Epithelial cell of esophagus (primary cell): ENCODE measurements at regions not wholly inside any gene's neighbourhood (a gene's known extent, or its start where the extent isn't known, plus 50 kb on each side); places are given as distances from the start of the nearest gene placed in this dataset.
"Not testable (repeated sequence)": the region's sequence is repeated elsewhere in the genome, so short reads cannot be mapped to it uniquely, and the experiment has no call there.

ENCODE experiments used
- DNase-seq: peaks from one replicate; pipeline ENCODE4 v3.0.0; 2010; ENCODE audit warnings: low read depth
- H3K4me3 ChIP-seq: 2 replicates; pipeline ENCODE4 v1.5.1; 2011; ENCODE audit warnings: mild to moderate bottlenecking, low read length, control low read depth
- TF ChIP-seq, protein P1 (sequence below): IDR thresholded peaks from 2 replicates; pipeline ENCODE4 v1.5.1; 2011; ENCODE audit warnings: low read depth, mild to moderate bottlenecking, low read length, control low read depth, inconsistent platforms; ENCODE audit not compliant: insufficient read depth; ENCODE audit errors: missing control alignments

DNA sequence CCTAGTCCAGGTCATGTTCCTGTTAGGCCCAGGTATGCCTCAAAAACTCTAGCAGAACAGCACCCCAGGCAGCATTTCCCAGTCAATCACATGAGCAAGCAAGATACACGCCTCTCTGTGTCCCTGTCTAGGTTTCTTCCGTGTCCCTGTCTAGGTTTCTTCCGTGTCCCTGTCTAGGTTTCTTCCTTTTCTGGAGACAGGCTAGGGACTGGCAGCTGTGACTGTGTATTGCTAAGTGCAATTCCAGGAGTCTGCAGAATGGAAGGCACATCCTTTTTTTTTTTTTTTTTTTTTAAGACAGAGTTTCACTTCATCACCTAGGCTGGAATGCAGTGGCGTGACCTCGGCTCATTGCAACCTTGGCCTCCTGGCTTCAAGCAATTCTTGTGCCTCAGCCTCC, 77.6 kb downstream of the SETD4 start:
- H3K4me3 ChIP-seq: no peak overlapping the region
- DNase-seq: peak; percentile 24
- TF ChIP-seq, protein P1, sequence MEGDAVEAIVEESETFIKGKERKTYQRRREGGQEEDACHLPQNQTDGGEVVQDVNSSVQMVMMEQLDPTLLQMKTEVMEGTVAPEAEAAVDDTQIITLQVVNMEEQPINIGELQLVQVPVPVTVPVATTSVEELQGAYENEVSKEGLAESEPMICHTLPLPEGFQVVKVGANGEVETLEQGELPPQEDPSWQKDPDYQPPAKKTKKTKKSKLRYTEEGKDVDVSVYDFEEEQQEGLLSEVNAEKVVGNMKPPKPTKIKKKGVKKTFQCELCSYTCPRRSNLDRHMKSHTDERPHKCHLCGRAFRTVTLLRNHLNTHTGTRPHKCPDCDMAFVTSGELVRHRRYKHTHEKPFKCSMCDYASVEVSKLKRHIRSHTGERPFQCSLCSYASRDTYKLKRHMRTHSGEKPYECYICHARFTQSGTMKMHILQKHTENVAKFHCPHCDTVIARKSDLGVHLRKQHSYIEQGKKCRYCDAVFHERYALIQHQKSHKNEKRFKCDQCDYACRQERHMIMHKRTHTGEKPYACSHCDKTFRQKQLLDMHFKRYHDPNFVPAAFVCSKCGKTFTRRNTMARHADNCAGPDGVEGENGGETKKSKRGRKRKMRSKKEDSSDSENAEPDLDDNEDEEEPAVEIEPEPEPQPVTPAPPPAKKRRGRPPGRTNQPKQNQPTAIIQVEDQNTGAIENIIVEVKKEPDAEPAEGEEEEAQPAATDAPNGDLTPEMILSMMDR: no peak

DNA sequence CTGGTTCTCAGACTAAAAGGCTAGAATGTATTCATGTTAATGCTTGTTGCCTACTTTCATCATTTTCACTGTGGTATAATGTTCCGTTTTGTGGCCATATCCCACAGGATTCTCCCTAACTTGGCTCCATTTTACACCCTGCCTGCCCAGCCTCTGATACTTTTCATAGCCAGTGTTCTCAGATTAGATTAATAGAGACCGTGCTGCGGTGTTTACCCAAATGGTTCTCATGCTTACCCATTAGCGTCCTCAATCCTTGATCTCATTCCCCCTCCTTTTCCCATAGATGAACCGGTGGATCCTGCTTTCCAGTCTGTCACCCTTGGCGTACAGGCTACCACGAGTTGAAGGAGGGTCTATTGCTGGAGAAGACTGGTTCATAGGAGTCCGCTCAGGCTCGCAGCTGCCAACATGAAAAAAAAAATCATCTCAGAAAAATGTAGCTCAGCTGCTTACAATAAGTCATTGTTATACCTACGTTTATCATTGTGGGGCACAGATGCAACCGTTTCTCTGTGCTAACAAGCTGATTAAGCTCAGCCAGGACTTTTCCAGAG, 78.7 kb downstream of the SETD4 start:
- TF ChIP-seq, protein P1: no peak
- peak; percentile 56 for DNase-seq
- no peak overlapping the region for H3K4me3 ChIP-seq

DNA sequence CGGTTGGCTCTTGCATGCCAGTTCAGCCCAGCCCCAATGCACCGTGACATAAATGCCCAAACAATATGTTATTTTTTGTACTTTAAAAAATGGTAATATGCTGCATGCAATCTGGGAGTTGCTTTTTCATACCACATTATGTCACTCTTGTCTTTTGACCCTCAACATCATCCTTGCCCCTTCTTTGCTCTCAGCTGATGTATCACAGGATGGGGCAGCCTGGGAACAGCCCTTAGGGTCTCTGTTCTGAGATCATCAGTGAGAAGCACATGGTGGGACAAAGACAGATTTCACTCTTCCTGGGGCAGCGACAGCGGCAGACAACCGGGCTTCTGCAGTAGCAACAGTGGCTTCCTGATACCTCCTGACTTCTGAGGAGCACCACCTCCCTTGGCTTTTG, 79.5 kb downstream of the SETD4 start:
- no peak for DNase-seq
- H3K4me3 ChIP-seq: no peak overlapping the region
- TF ChIP-seq, protein P1: no peak

DNA sequence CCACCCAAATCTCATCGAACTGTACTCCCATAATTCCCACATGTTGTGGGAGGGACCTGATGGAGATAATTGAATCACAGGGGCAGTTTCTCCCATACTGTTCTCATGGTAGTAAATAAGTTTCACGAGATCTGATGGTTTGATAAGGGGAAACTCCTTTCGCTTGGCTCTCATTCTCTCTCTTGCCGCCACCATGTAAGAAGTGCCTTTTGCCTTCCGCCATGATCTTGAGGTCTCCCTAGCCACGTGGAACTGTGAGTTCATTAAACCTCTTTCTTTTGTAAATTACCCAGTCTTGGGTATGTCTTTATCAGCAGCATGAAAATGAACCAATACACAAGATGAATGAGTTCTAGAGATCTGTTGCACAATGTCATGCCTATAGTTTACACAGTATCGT, 82.5 kb downstream of the SETD4 start:
- DNase-seq, H3K4me3 ChIP-seq: not testable (repeated sequence)

DNA sequence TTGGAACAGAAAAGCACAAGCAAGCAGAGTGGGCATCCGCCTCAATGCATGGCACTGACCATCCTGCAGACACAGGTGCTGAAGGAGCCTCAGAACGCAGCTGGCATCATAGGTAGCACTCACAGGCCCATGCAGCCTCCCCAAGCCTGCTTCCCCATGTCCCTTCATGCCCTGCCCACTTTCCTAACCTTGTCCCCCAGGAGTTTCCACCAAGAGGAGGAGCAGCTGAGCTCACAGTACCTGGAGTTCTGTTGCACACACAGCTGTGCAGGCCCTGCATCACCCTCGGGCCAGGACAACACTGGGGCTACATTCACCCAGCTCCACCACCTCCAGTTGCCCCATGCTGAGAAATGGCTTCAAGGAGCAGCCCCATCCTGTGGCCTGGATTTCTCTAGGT, 83.4 kb downstream of the SETD4 start:
- TF ChIP-seq, protein P1: no peak
- no peak for DNase-seq
- no peak overlapping the region for H3K4me3 ChIP-seq

DNA sequence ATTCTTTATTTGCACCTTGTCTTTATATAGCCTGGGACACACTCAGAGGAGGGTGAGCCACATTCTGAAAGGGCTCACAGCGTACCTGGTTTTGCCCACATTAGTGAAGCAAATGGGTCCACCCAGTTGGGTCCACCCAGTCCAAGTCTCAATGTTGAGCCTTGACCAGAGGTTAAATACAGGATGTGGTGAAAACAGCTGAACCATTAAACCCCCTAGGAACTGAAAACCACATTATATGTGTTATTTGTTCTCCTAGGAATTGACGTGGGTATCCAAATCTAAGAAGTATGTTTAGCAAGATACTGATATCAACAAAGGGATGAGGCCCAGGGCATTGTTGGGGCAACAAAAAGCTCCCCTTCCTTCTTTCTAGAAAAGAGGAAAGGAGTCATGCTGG, 83.8 kb downstream of the SETD4 start:
- no peak for DNase-seq
- TF ChIP-seq, protein P1: no peak
- no peak overlapping the region for H3K4me3 ChIP-seq

DNA sequence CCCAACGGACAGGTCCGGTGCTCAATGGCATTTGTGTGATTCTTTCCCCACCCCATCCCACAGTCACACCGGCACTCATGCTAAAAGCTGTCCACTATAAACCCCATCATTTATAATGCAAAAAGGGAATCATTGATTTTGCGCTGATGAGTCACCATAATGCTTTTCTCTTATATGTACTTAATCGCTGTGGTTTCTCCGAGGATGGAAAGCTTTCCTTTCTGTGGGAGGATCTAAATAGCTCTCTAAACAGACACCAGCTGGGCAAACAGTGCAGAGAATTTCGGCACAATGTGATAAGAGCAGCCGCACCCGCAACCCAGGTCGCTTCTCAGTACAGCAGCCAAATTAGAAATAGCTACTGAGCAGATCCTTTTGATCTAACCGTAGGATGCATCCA, 85.6 kb downstream of the SETD4 start:
- H3K4me3 ChIP-seq: no peak overlapping the region
- TF ChIP-seq, protein P1: no peak
- peak; percentile 12 for DNase-seq
